HL-60 (cell line): ENCODE measurements at regions not wholly inside any gene's neighbourhood (a gene's known extent, or its start where the extent isn't known, plus 50 kb on each side); places are given as distances from the start of the nearest gene placed in this dataset.

Experiments used
- CTCF ChIP-seq: IDR thresholded peaks from one replicate; pipeline ENCODE4 v1.5.1; 2011; ENCODE audit warnings: low read length, control low read depth, inconsistent platforms; ENCODE audit not compliant: insufficient read depth
- GABPA ChIP-seq: IDR thresholded peaks from 2 replicates; pipeline ENCODE4 v1.6.1; 2012; ENCODE audit warnings: low read depth
- POLR2AphosphoS5 ChIP-seq: IDR thresholded peaks from 2 replicates; pipeline ENCODE4 v1.6.1; 2012; ENCODE audit warnings: low read depth

GRCh38 chr20:40916276-40916675, 112.3 kb upstream of the TOP1 start:
- no peak for TF ChIP-seq GABPA
- no peak for TF ChIP-seq POLR2AphosphoS5
- TF ChIP-seq CTCF: no peak
